B cell (primary cell): ENCODE measurements at regions not wholly inside any gene's neighbourhood (a gene's known extent, or its start where the extent isn't known, plus 50 kb on each side); places are given as distances from the start of the nearest gene placed in this dataset.

Experiments
- CTCF ChIP-seq: fragments of 200-600 bp; IDR thresholded peaks from one replicate; pipeline ENCODE4 v1.8.0; 2022; ENCODE audit warnings: antibody characterized with exemption, mild to moderate bottlenecking
- EZH2 ChIP-seq: IDR thresholded peaks from 2 replicates; pipeline ENCODE4 v1.6.1; 2012; ENCODE audit warnings: borderline replicate concordance, low read depth, mild to moderate bottlenecking, moderate library complexity, low read length; ENCODE audit not compliant: insufficient read depth, poor library complexity, severe bottlenecking

GRCh38 chr10:8233049-8233448, 178.6 kb downstream of the GATA3 start:
- no peak for TF ChIP-seq CTCF
- no peak for TF ChIP-seq EZH2
